Dendritic cell treated with granulocyte-macrophage colony-stimulating factor and Interleukin-4, amounts not matched to agents 40 ng/mL and 50 ng/mL, for 4 days (primary cell): ENCODE measurements at regions not wholly inside any gene's neighbourhood (a gene's known extent, or its start where the extent isn't known, plus 50 kb on each side); places are given as distances from the start of the nearest gene placed in this dataset.
"Not testable (repeated sequence)": the region's sequence is repeated elsewhere in the genome, so short reads cannot be mapped to it uniquely, and the experiment has no call there.

Source experiments
- H3K27ac Mint-ChIP-seq: one replicate; pipeline ENCODE4 v1.8.0; 2022; ENCODE audit warnings: mild to moderate bottlenecking, mixed read lengths
- H3K27me3 Mint-ChIP-seq: one replicate; pipeline ENCODE4 v1.8.0; 2022; ENCODE audit warnings: mild to moderate bottlenecking, mixed read lengths
- H3K36me3 Mint-ChIP-seq: one replicate; pipeline ENCODE4 v1.8.0; 2022; ENCODE audit warnings: low read depth, mixed read lengths
- H3K4me1 Mint-ChIP-seq: one replicate; pipeline ENCODE4 v1.8.0; 2022; ENCODE audit warnings: low read depth, mixed read lengths
- H3K4me3 Mint-ChIP-seq: one replicate; pipeline ENCODE4 v1.8.0; 2022; ENCODE audit warnings: mild to moderate bottlenecking, moderate library complexity, mixed read lengths
- H3K9me3 Mint-ChIP-seq: one replicate; pipeline ENCODE4 v1.8.0; 2022; ENCODE audit warnings: mixed read lengths
- intact Hi-C: fragments of 100-400 bp; cut with micrococcal nuclease; formaldehyde crosslinking; loops from one replicate; pipeline ENCODE4 v1.15.0; 2022

GRCh38 chr20:6663104-6663503 lies 104.4 kb upstream of the BMP2 start:
- no peaks in the 10 kb centered on the region for H3K36me3 Mint-ChIP-seq
- peaks cover 8% of the 10 kb centered on the region for H3K27me3 Mint-ChIP-seq
- H3K9me3 Mint-ChIP-seq: peaks cover 10% of the 10 kb centered on the region
- intact Hi-C loops: no loop called here
- H3K4me3 Mint-ChIP-seq: no peak overlapping the region
- H3K4me1 Mint-ChIP-seq: no peaks in the 10 kb centered on the region
- no peak overlapping the region for H3K27ac Mint-ChIP-seq

GRCh38 chr20:6662309-6662708 lies 105.2 kb upstream of the BMP2 start:
- Mint-ChIP-seq H3K9me3 (peaks cover 10% of the 10 kb centered on the region), H3K4me3 (no peak overlapping the region), H3K27me3 (peaks cover 6% of the 10 kb centered on the region), H3K27ac (no peak overlapping the region), H3K36me3 (no peaks in the 10 kb centered on the region), H3K4me1 (no peaks in the 10 kb centered on the region)
- intact Hi-C loops: no loop called here

DNA sequence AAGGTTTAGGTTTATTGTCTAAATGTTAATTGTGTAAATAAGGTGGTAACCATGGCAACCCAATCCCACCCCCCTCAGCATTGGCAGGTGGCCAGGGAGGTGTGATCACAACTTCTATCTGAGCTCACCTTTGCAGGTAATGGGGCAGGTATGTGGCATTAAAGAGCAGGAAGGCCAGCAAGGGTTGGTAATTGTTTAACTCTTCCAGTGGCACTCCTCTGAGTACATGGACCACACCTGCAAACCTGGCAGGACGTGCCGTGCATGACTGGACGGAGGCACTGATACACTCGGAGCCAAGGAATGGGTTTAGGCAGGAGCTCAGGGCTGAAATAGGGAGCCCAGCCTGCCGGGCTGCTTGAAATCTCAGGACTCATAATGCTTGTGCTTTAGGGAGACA lies 107.0 kb upstream of the BMP2 start:
- H3K4me1 Mint-ChIP-seq: no peaks in the 10 kb centered on the region
- no peaks in the 10 kb centered on the region for H3K36me3 Mint-ChIP-seq
- H3K9me3 Mint-ChIP-seq: peaks cover 4% of the 10 kb centered on the region
- no peak overlapping the region for H3K4me3 Mint-ChIP-seq
- intact Hi-C loops: no loop called here
- peaks cover 2% of the 10 kb centered on the region for H3K27me3 Mint-ChIP-seq
- no peak overlapping the region for H3K27ac Mint-ChIP-seq

GRCh38 chr20:6658909-6659308 lies 108.6 kb upstream of the BMP2 start:
- H3K27ac Mint-ChIP-seq, H3K4me1 Mint-ChIP-seq, H3K9me3 Mint-ChIP-seq, H3K4me3 Mint-ChIP-seq, intact Hi-C loops, H3K36me3 Mint-ChIP-seq, H3K27me3 Mint-ChIP-seq: not testable (repeated sequence)

GRCh38 chr20:6657904-6658303 lies 109.6 kb upstream of the BMP2 start:
- Mint-ChIP-seq H3K9me3 (no peaks in the 10 kb centered on the region), H3K4me1 (no peaks in the 10 kb centered on the region), H3K27ac (no peak overlapping the region), H3K36me3 (no peaks in the 10 kb centered on the region), H3K4me3 (no peak overlapping the region), H3K27me3 (peaks cover 5% of the 10 kb centered on the region)
- intact Hi-C loops: no loop called here

- H3K9me3 Mint-ChIP-seq: no peaks in the 10 kb centered on the region
- peaks cover 7% of the 10 kb centered on the region for H3K27me3 Mint-ChIP-seq
- H3K27ac Mint-ChIP-seq: no peak overlapping the region
- H3K4me3 Mint-ChIP-seq: no peak overlapping the region
- no peaks in the 10 kb centered on the region for H3K4me1 Mint-ChIP-seq
- H3K36me3 Mint-ChIP-seq: no peaks in the 10 kb centered on the region
- intact Hi-C loops: no loop called here
Measured at GRCh38 chr20:6657111-6657510, 110.4 kb upstream of the BMP2 start.

- Mint-ChIP-seq H3K4me3 (no peak overlapping the region), H3K27me3 (peaks cover 7% of the 10 kb centered on the region), H3K27ac (no peak overlapping the region), H3K4me1 (no peaks in the 10 kb centered on the region), H3K9me3 (no peaks in the 10 kb centered on the region), H3K36me3 (no peaks in the 10 kb centered on the region)
- intact Hi-C loops: no loop called here
Measured at GRCh38 chr20:6654513-6655252, 112.8 kb upstream of the BMP2 start.

DNA sequence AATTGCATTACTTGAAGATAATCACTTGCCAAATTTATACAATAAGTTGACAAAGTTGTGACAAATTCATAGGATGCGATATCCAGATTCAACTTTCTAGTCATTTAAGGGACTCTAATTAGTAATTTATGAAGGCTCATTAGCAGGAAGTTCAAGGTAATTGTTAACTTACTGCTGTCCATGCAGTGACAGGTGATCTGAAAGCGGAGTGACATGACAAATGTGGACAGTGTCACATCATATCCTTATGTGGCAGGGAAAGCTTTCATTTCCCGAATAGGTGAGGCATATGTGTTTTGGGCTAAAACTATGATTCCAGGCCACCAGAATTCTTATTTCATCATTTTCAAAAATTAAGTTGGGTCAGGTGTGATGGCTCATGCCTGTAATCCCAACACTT lies 115.9 kb upstream of the BMP2 start:
- intact Hi-C loops: no loop called here
- no peaks in the 10 kb centered on the region for H3K9me3 Mint-ChIP-seq
- no peaks in the 10 kb centered on the region for H3K36me3 Mint-ChIP-seq
- no peaks in the 10 kb centered on the region for H3K4me1 Mint-ChIP-seq
- H3K4me3 Mint-ChIP-seq: no peak overlapping the region
- H3K27ac Mint-ChIP-seq: no peak overlapping the region
- H3K27me3 Mint-ChIP-seq: peaks cover 4% of the 10 kb centered on the region

GRCh38 chr20:6651016-6651415 lies 116.5 kb upstream of the BMP2 start:
- Mint-ChIP-seq H3K9me3 (no peaks in the 10 kb centered on the region), H3K4me1 (no peaks in the 10 kb centered on the region), H3K36me3 (no peaks in the 10 kb centered on the region), H3K4me3 (no peak overlapping the region), H3K27me3 (peaks cover 4% of the 10 kb centered on the region), H3K27ac (no peak overlapping the region)
- intact Hi-C loops: no loop called here

DNA sequence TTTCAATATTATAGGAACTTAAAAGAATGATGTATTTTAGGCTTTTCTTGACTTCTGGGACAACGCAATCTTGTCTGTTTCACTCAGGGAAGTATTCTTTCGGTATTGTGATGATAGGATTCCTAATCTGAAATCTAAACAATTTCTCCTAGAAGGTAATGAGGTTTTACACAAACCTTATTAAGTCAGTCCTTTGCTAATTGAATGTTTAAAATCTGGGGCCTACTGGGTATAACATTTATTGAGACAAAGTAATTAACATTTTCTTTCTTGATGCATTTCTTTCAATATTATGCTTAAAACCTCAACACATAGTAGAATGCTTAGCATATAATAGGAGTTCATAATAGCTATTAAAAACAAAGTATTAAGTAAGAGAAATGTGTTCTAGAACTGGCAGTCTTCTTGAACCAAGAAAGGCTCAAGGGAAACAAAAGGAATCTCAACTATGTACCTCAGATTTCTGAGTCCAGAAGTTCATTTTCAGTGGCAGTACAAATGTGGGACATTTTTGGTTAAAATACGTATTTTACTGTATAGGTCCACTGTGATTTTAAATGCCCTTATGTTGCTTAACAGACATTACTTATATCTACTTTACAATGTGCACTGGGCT lies 121.4 kb upstream of the BMP2 start:
- Mint-ChIP-seq H3K27me3 (peaks cover 7% of the 10 kb centered on the region), H3K36me3 (no peaks in the 10 kb centered on the region), H3K4me1 (peaks cover 5% of the 10 kb centered on the region), H3K4me3 (no peak overlapping the region), H3K9me3 (no peaks in the 10 kb centered on the region), H3K27ac (no peak overlapping the region)
- intact Hi-C loops: no loop called here

- Mint-ChIP-seq H3K27me3 (peaks cover 15% of the 10 kb centered on the region), H3K4me1 (peaks cover 5% of the 10 kb centered on the region), H3K9me3 (no peaks in the 10 kb centered on the region), H3K36me3 (no peaks in the 10 kb centered on the region), H3K4me3 (no peak overlapping the region), H3K27ac (no peak overlapping the region)
- intact Hi-C loops: no loop called here
Measured at GRCh38 chr20:6644813-6645628, 122.5 kb upstream of the BMP2 start.

DNA sequence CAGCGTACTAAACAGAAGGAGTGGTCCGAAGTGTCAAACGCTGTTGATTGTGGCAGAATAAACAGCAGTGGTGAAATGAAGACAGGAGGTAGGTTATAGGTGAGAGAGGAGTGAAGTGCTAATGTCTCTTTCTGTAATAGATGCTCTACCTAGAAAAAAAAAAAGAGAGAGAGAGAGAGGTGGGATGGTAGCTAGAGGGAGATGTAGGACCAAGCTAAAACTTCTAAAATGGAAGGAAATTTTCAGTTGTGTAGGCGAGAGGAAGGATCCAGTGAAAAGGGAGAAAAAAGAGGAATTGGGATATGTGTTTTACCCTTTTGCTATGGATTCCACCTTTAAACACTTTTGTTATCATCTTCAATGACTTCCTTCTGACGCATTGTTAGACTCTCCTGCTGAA lies 126.5 kb upstream of the BMP2 start:
- intact Hi-C loops: no loop called here
- Mint-ChIP-seq H3K9me3 (no peaks in the 10 kb centered on the region), H3K4me3 (no peak overlapping the region), H3K27me3 (peaks cover 18% of the 10 kb centered on the region), H3K4me1 (peaks cover 5% of the 10 kb centered on the region), H3K36me3 (no peaks in the 10 kb centered on the region), H3K27ac (no peak overlapping the region)

- no peak overlapping the region for H3K4me3 Mint-ChIP-seq
- no peaks in the 10 kb centered on the region for H3K36me3 Mint-ChIP-seq
- no peaks in the 10 kb centered on the region for H3K9me3 Mint-ChIP-seq
- H3K4me1 Mint-ChIP-seq: peaks cover 5% of the 10 kb centered on the region
- H3K27ac Mint-ChIP-seq: no peak overlapping the region
- peaks cover 14% of the 10 kb centered on the region for H3K27me3 Mint-ChIP-seq
- intact Hi-C loops: loop anchor here (5.0 to 10.0 kb wide), 2 partner anchors 118 to 455 kb away; no protein-coding TSS in a partner anchor
Measured at GRCh38 chr20:6637160-6637579, 130.3 kb upstream of the BMP2 start.
